CD4-positive, alpha-beta T cell (primary cell): ENCODE measurements at regions not wholly inside any gene's neighbourhood (a gene's known extent, or its start where the extent isn't known, plus 50 kb on each side); places are given as distances from the start of the nearest gene placed in this dataset.

Experiments used
- ATAC-seq: fragments of 200-7000 bp; cut with Tn5 transposase; one replicate; pipeline ENCODE4 v1.10.0; 2022; ENCODE audit warnings: mild to moderate bottlenecking; ENCODE audit not compliant: poor library complexity
- CTCF ChIA-PET: fragments of 350-600 bp; sonication (Branson Sonifier 250); formaldehyde crosslinking; loops from one replicate; lab custom pipeline; 2021; ENCODE audit warnings: antibody characterized with exemption, inconsistent platforms; lab: Charles Lee
- POLR2A ChIA-PET: fragments of 350-600 bp; sonication (Branson Sonifier 250); formaldehyde crosslinking; loops from one replicate; lab custom pipeline; 2021; ENCODE audit warnings: antibody characterized with exemption, inconsistent platforms; lab: Charles Lee
- DNase-seq, 14 experiments: peaks; one replicate each; pipeline ENCODE4 v3.0.0-alpha.2; 2013 to 2020; ENCODE audit warnings: mixed read lengths in 2 of 14
- H3K27ac ChIP-seq, 2 donors: one replicate each; pipeline versions ENCODE4 v1.5.1 to v1.7.0; 2013; ENCODE audit warnings: low read length in 2 of 2, low read depth in 1 of 2, mild to moderate bottlenecking in 1 of 2
- H3K27me3 ChIP-seq, 2 experiments: 1 replicate in 1 of 2; 2 replicates in 1 of 2; pipeline versions ENCODE4 v1.6.1 to v1.7.0; 2013; ENCODE audit warnings: low read length in 2 of 2, control low read depth in 1 of 2, mild to moderate bottlenecking in 1 of 2, moderate library complexity in 1 of 2; ENCODE audit not compliant: insufficient read depth in 2 of 2, control insufficient read depth in 1 of 2
- H3K36me3 ChIP-seq: one replicate; pipeline ENCODE4 v1.6.1; 2013; ENCODE audit warnings: low read length, control low read depth; ENCODE audit not compliant: insufficient read depth
- H3K4me1 ChIP-seq: one replicate; pipeline ENCODE4 v1.6.1; 2013; ENCODE audit warnings: low read length, control low read depth; ENCODE audit not compliant: insufficient read depth
- H3K4me3 ChIP-seq: one replicate; pipeline ENCODE4 v1.5.1; 2013; ENCODE audit warnings: mild to moderate bottlenecking, low read length, moderate library complexity
- H3K9me3 ChIP-seq, 2 experiments: 1 replicate in 1 of 2; 2 replicates in 1 of 2; pipeline versions ENCODE4 v1.6.1 to v1.7.0; 2013; ENCODE audit warnings: low read length in 2 of 2, mild to moderate bottlenecking in 2 of 2, control low read depth in 1 of 2, moderate library complexity in 1 of 2; ENCODE audit not compliant: control insufficient read depth in 1 of 2, insufficient read depth in 1 of 2
- H3K27ac Mint-ChIP-seq: one replicate; pipeline ENCODE4 v1.8.0; 2020; ENCODE audit warnings: mixed read lengths
- H3K27me3 Mint-ChIP-seq: one replicate; pipeline ENCODE4 v1.8.0; 2021; ENCODE audit warnings: mixed read lengths
- H3K36me3 Mint-ChIP-seq: one replicate; pipeline ENCODE4 v1.8.0; 2021; ENCODE audit warnings: low read depth, mixed read lengths
- H3K4me1 Mint-ChIP-seq: one replicate; pipeline ENCODE4 v1.8.0; 2021; ENCODE audit warnings: low read depth, mixed read lengths
- H3K4me3 Mint-ChIP-seq: one replicate; pipeline ENCODE4 v1.8.0; 2020; ENCODE audit warnings: mild to moderate bottlenecking, mixed read lengths
- H3K9me3 Mint-ChIP-seq: one replicate; pipeline ENCODE4 v1.8.0; 2020; ENCODE audit warnings: mixed read lengths
- intact Hi-C, 2 experiments: fragments of 100-400 bp; cut with DNase I in 1 of 2; cut with micrococcal nuclease in 1 of 2; formaldehyde crosslinking; loops; one replicate each; pipeline versions ENCODE4 v1.15.1 to v1.9.0; 2023 to 2025; cut with DNase I, micrococcal nuclease
- TF ChIP-seq, protein P1 (sequence below): fragments of 200-600 bp; IDR thresholded peaks from one replicate; pipeline ENCODE4 v1.8.0; 2022; ENCODE audit warnings: antibody characterized with exemption, mild to moderate bottlenecking

DNA sequence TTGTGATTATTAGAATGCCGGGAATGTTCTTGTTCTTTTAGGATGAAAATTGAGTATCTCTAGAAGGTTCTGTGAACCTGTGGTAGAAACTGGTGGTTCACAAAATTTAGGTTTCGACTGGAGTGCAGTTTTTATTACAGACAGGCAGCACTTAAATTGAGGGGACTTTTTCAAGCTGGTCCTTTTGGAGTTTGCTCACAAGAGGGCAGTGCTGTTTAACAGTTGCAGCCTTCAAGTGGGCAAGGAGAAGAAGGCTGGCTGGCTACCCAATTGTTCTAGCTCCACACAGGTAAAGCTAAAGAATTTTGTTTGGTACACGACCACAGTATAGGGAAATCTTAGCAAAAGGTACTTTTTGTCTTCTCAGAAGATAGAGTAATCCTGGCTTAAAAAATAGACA is 233.6 kb downstream of the SNX13 start:
- Histone ChIP-seq H3K4me3 (no peak overlapping the region), H3K4me1 (no peaks in the 10 kb centered on the region), H3K27ac (no peak overlapping the region), H3K9me3 (no peaks in the 10 kb centered on the region), H3K27me3 (peaks cover 0 to 4% of the 10 kb centered on the region in 2 experiments), H3K36me3 (no peaks in the 10 kb centered on the region)
- ChIA-PET CTCF (no interaction called here), POLR2A (no interaction called here)
- H3K36me3 Mint-ChIP-seq, result no peaks in the 10 kb centered on the region
- H3K27ac Mint-ChIP-seq, result no peak overlapping the region
- intact Hi-C loops, result loop anchor here in 1 of 2 experiments (1.0 kb wide), 1 partner anchor 639 kb away; no protein-coding TSS in a partner anchor
- DNase-seq (peak in 6 of 14 experiments; percentile 6 to 66 (median 19)), ATAC-seq (no peak)
- TF ChIP-seq, protein P1, sequence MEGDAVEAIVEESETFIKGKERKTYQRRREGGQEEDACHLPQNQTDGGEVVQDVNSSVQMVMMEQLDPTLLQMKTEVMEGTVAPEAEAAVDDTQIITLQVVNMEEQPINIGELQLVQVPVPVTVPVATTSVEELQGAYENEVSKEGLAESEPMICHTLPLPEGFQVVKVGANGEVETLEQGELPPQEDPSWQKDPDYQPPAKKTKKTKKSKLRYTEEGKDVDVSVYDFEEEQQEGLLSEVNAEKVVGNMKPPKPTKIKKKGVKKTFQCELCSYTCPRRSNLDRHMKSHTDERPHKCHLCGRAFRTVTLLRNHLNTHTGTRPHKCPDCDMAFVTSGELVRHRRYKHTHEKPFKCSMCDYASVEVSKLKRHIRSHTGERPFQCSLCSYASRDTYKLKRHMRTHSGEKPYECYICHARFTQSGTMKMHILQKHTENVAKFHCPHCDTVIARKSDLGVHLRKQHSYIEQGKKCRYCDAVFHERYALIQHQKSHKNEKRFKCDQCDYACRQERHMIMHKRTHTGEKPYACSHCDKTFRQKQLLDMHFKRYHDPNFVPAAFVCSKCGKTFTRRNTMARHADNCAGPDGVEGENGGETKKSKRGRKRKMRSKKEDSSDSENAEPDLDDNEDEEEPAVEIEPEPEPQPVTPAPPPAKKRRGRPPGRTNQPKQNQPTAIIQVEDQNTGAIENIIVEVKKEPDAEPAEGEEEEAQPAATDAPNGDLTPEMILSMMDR, result peak; percentile 36
- H3K9me3 Mint-ChIP-seq, result no peaks in the 10 kb centered on the region
- no peak overlapping the region for H3K4me3 Mint-ChIP-seq
- H3K4me1 Mint-ChIP-seq, result no peaks in the 10 kb centered on the region
- H3K27me3 Mint-ChIP-seq, result peaks cover 8% of the 10 kb centered on the region

DNA sequence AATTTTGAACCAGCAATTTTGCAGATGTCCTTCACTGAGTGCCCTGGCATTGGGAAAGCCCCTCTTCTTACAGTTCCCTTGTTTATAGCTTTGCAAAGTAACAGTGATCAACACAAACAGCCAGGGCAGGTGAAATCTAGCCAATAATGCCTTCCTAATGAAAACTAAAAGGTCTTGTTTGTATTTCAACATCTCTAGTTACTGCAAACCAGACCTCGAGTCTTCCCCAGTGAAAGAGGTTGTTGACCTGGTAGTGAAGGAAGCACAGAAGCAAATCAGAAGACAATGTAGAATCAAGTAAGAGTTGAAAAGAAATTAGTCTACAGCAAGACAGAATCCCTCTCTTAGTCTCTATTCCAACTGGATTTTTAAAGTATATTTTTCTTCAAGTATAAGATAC is 231.2 kb downstream of the SNX13 start:
- ChIA-PET CTCF (interaction anchor here (0.7 kb wide), 1 partner anchor 458 kb away, joined by 3 read pairs; no protein-coding TSS in a partner anchor), POLR2A (no interaction called here)
- no peaks in the 10 kb centered on the region for H3K4me1 ChIP-seq
- TF ChIP-seq, protein P1, result no peak
- Mint-ChIP-seq H3K27me3 (no peaks in the 10 kb centered on the region), H3K9me3 (no peaks in the 10 kb centered on the region), H3K27ac (no peak overlapping the region), H3K36me3 (no peaks in the 10 kb centered on the region), H3K4me1 (no peaks in the 10 kb centered on the region), H3K4me3 (no peak overlapping the region)
- no peak overlapping the region for H3K27ac ChIP-seq
- ATAC-seq (no peak), DNase-seq (no peak)
- intact Hi-C loops, result no loop called here
- H3K4me3 ChIP-seq, result no peak overlapping the region
- H3K27me3 ChIP-seq, result peaks cover 0 to 4% of the 10 kb centered on the region in 2 experiments
- H3K36me3 ChIP-seq, result no peaks in the 10 kb centered on the region
- H3K9me3 ChIP-seq, result no peaks in the 10 kb centered on the region

DNA sequence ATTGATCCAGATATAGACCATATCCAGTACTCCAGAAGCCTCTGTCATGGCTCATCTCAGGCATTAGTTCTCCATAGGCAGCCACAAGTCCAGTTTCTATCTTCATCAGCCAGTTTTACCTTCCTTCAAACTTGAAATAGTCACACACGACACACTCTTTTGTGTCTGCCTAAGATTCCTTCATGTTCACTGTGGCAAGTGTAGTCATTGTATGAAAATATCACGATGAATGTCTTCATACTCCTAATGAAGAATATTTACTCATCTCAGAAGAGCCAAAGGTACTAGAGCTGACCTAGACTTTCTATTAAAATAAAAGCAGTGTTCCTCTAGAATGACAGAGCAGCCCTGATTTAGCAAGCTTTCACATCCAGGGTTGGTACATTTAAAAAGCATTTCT is 230.7 kb downstream of the SNX13 start:
- Histone ChIP-seq H3K36me3 (no peaks in the 10 kb centered on the region), H3K27ac (no peak overlapping the region), H3K4me1 (no peaks in the 10 kb centered on the region), H3K9me3 (no peaks in the 10 kb centered on the region), H3K4me3 (no peak overlapping the region), H3K27me3 (peaks cover 0 to 4% of the 10 kb centered on the region in 2 experiments)
- Mint-ChIP-seq H3K36me3 (no peaks in the 10 kb centered on the region), H3K9me3 (no peaks in the 10 kb centered on the region), H3K4me1 (no peaks in the 10 kb centered on the region), H3K27me3 (no peaks in the 10 kb centered on the region), H3K27ac (no peak overlapping the region), H3K4me3 (no peak overlapping the region)
- ChIA-PET CTCF (interaction anchor here (0.7 kb wide), 1 partner anchor 458 kb away, joined by 3 read pairs; no protein-coding TSS in a partner anchor), POLR2A (no interaction called here)
- intact Hi-C loops, result no loop called here
- ATAC-seq, result no peak
- no peak for DNase-seq
- TF ChIP-seq, protein P1, result no peak
